Endothelial cell of hepatic sinusoid (primary cell): ENCODE measurements at regions not wholly inside any gene's neighbourhood (a gene's known extent, or its start where the extent isn't known, plus 50 kb on each side); places are given as distances from the start of the nearest gene placed in this dataset.
"Not testable (repeated sequence)": the region's sequence is repeated elsewhere in the genome, so short reads cannot be mapped to it uniquely, and the experiment has no call there.

Source experiments
- in situ Hi-C: cut with HindIII; loops from 2 replicates; pipeline ENCODE4 v1.10.0; 2017; ENCODE audit warnings: low sequenced_read_pairs

GRCh38 chr2:34533585-34534183 lies 934.6 kb upstream of the FAM98A start:
- in situ Hi-C loops, result no loop called here

GRCh38 chr2:34529965-34530364 lies 930.9 kb upstream of the FAM98A start:
- in situ Hi-C loops, result no loop called here

GRCh38 chr2:34523958-34524514 lies 924.9 kb upstream of the FAM98A start:
- in situ Hi-C loops, result no loop called here

- in situ Hi-C loops, result no loop called here
Measured at GRCh38 chr2:34519659-34520058, 920.6 kb upstream of the FAM98A start.

- in situ Hi-C loops, result no loop called here
Measured at GRCh38 chr2:34498561-34498960, 899.5 kb upstream of the FAM98A start.

GRCh38 chr2:34494192-34494591 lies 895.1 kb upstream of the FAM98A start:
- in situ Hi-C loops, result not testable (repeated sequence)

- in situ Hi-C loops, result no loop called here
Measured at GRCh38 chr2:34492561-34493455, 893.7 kb upstream of the FAM98A start.

GRCh38 chr2:34486965-34487364 lies 887.9 kb upstream of the FAM98A start:
- in situ Hi-C loops, result no loop called here

- in situ Hi-C loops, result no loop called here
Measured at GRCh38 chr2:34481542-34481941, 882.4 kb upstream of the FAM98A start.

GRCh38 chr2:34480366-34480765 lies 881.3 kb upstream of the FAM98A start:
- in situ Hi-C loops, result no loop called here

GRCh38 chr2:34475156-34475555 lies 876.1 kb upstream of the FAM98A start:
- in situ Hi-C loops, result no loop called here

GRCh38 chr2:34474646-34475045 lies 875.5 kb upstream of the FAM98A start:
- in situ Hi-C loops, result no loop called here

GRCh38 chr2:34447097-34447496 lies 848.0 kb upstream of the FAM98A start:
- in situ Hi-C loops, result no loop called here

- in situ Hi-C loops, result no loop called here
Measured at GRCh38 chr2:34423301-34423700, 824.2 kb upstream of the FAM98A start.

- in situ Hi-C loops, result no loop called here
Measured at GRCh38 chr2:34419856-34420255, 820.8 kb upstream of the FAM98A start.

GRCh38 chr2:34416856-34417255 lies 817.8 kb upstream of the FAM98A start:
- in situ Hi-C loops, result no loop called here

- in situ Hi-C loops, result no loop called here
Measured at GRCh38 chr2:34414856-34415255, 815.8 kb upstream of the FAM98A start.

- in situ Hi-C loops, result no loop called here
Measured at GRCh38 chr2:34408100-34408499, 809.0 kb upstream of the FAM98A start.

- in situ Hi-C loops, result no loop called here
Measured at GRCh38 chr2:34403512-34403911, 804.4 kb upstream of the FAM98A start.

GRCh38 chr2:34402376-34402775 lies 803.3 kb upstream of the FAM98A start:
- in situ Hi-C loops, result no loop called here

- in situ Hi-C loops, result no loop called here
Measured at GRCh38 chr2:34401186-34401585, 802.1 kb upstream of the FAM98A start.

- in situ Hi-C loops, result no loop called here
Measured at GRCh38 chr2:34388446-34388845, 789.3 kb upstream of the FAM98A start.
